ENCODE measurements at regions not wholly inside any gene's neighbourhood (a gene's known extent, or its start where the extent isn't known, plus 50 kb on each side); places are given as distances from the start of the nearest gene placed in this dataset.

GRCh38 chr10:57788117-57788516 lies 479.6 kb downstream of the IPMK start:
- no peak for DNase-seq (ENCODE audit: low spot score)

GRCh38 chr10:57786850-57787750 lies 480.6 kb downstream of the IPMK start:
- no peak for DNase-seq (ENCODE audit: low spot score)

DNA sequence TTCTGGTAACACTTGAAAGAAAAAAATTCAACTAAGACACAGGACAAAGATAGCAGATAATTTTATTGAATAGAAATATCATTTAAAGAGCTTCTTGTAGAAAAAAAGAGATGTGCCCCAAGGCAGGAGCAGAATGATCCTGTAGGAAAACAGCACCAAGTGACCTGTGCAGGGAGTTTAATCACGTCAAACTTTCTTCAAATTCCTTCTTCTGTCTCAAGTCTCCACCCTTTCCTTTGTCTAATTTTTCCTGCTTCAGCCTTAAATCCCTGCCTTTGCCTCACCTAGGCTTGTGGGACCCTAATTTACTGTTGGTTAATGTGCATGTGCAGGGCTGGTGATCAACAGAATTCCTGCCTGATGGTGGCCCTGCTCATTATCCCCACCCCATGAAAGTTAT lies 481.4 kb downstream of the IPMK start:
- DNase-seq (ENCODE audit: low spot score) = no peak

DNA sequence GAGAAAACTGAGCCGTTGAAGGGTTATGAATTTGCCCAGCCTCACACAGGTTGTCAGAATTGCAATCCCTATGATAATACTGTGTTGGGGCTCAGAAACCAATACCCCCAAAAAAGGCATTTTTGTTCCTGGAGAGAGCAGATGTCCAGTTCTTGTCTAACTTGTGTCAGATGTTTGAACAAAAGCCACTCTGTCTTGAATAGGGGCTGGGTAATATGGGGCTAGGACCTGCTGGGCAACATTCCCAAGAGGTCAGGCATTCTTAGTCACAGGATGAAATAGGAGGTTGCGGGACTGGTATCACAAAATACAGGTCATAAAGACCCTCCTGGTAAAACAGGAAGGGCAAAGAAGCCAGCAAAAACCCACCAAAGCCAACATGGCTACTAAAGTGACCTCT lies 482.1 kb downstream of the IPMK start:
- no peak for DNase-seq (ENCODE audit: low spot score)

- no peak for DNase-seq (ENCODE audit: low spot score)
Measured at GRCh38 chr10:57785068-57785467, 482.6 kb downstream of the IPMK start.

GRCh38 chr10:57776688-57777432 lies 490.8 kb downstream of the IPMK start:
- no peak for DNase-seq (ENCODE audit: low spot score)

DNA sequence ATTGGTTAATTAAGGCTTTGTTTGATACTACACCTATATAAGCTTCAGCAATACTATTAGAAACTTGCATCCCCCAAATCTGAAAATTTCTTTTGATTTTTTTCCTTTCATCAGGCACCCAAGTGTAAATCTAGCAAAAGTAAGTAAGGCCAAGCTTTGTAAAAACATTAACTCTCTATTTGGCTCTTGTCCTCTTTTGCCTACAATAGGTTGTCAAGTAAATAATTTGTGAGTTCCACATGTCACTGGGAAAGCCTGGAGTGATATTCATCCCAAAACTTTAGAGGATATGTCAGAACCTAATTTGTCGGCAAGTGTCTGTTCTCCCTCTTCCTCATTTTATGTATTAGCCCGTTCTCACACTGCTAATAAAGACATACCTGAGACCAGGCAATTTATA lies 492.4 kb downstream of the IPMK start:
- DNase-seq (ENCODE audit: low spot score) = no peak

DNA sequence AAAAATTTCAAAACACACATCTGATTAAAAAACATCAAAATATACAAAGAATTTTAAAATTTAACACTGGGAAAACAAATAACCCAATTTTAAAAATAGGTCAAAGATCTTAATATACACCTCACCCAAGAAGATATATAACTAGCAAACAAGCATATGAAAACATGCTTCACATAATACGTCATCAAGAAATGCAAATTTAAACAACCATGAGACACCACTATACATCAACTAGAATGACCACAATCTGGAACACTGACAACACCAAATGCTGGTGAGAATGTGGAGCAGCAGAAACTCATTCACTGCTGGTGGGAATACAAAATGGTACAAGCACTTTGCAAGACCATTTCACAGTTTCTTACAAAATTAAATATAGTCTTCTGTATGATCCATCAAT lies 498.4 kb downstream of the IPMK start:
- DNase-seq (ENCODE audit: low spot score) = no peak

GRCh38 chr10:57759777-57760176 lies 507.9 kb downstream of the IPMK start:
- DNase-seq (ENCODE audit: low spot score) = no peak

DNA sequence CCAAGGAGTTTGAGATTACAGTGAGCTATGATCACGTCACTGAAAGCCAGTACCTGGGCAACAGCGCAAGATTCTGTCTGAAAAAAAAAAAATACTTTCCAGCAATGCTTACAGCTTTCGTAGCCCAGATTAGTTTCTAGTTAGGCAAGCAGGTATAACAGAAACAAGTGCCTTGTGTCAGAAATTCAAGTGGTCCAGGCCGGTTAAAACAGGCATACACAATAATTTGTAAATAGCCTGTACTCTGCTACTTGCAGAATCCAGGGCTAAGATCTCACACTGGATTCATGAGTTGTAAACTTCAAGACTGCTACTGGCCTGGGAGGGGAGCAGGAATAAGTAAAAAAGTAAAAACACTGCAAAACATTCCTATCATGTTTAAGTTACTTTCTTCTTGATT lies 512.9 kb downstream of the IPMK start:
- no peak for DNase-seq (ENCODE audit: low spot score)

DNA sequence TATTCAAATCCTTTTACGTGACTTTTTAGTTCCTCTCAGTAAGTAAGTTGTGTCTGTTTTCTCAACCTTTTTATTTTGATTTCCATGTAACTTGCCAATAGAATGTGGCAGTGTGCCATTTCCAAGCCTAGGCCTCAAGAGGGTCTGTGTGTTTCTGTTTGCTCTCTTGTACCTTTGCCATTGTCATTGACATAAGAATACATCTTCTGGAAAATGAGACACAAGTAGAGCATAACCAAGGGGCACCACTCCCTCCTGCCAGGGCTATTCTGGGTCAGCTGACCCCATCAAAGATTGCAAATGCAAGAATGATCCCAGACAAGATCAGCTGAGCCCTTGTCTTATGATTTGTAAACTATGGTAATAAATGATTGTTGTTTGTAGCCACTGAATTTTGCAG lies 524.0 kb downstream of the IPMK start:
- DNase-seq (ENCODE audit: low spot score) = no peak

GRCh38 chr10:57741751-57742150 lies 525.9 kb downstream of the IPMK start:
- DNase-seq (ENCODE audit: low spot score) = no peak

GRCh38 chr10:57723305-57723704 lies 544.4 kb downstream of the IPMK start:
- no peak for DNase-seq (ENCODE audit: low spot score)

GRCh38 chr10:57716884-57717283 lies 550.8 kb downstream of the IPMK start:
- no peak for DNase-seq (ENCODE audit: low spot score)

GRCh38 chr10:57715233-57715632 lies 552.5 kb downstream of the IPMK start:
- no peak for DNase-seq (ENCODE audit: low spot score)

DNA sequence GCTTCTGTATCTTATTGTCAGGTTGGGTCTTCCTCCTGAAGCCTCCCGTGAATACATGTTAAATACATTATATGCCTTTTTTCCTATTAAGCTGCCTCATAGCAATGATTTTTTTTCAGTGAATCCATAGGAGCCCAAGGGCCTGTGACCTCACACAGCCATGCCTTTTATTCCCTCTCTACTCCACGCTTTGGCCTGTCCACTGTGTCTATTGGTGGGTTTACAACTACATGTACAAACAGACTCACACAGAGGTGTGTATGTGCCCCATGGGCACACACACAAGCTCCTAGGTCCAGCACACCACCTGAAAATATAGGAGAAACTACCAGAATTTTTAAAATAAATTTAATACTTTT lies 560.4 kb downstream of the IPMK start:
- no peak for DNase-seq (ENCODE audit: low spot score)

DNA sequence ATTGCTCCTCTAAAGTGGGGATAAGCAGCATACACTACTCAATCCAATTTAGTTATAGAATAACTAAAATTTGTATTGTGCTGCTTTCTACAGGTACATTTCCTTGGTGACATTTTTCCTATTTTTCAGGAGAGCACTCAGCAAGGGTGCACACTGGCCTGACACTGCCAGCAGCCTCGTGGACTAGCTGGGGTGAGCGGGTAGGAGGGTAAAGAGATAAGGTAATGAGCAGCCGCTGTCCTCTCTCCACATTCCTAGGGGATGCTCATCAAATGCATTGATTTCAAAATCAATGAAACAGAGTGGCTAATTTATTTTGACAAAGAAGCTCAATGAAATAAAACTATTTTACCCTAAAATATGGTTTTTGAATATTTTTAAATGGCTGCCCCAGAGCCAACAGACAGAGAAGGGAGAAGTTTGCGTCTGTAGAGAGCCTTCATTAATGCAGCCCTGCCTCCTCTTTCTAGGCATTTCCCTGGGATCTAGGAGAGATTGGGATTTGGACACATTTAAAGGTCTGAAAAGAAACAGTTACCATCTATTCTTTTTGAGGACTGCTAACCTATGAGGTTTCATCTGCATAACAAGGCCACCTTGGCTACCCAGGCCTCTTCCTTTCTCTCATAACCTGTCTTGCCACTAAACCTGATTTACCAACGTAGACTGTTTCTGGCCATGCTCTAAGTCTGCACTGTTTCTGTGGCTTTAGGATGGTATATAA lies 561.0 kb downstream of the IPMK start:
- no peak for DNase-seq (ENCODE audit: low spot score)

- no peak for DNase-seq (ENCODE audit: low spot score)
Measured at GRCh38 chr10:57706016-57706415, 561.7 kb downstream of the IPMK start.

DNA sequence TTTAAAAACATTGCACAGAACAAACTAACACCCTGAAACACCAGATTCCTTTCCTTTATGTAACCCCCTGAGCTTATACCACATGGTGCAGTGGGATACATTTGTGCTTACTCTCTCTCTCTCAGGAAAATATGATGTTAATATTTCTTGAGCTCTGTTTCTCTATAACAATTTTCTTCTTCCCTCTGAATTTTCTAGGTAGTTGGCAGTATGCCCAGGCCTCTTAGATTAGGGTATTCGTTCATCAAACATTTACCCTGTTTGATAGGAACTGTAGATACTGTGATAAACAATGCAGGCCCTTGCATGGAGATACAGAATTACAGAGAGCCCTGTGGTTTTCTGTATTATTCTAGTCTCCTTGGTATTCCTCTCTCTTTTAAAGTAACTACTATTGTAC lies 567.8 kb downstream of the IPMK start:
- DNase-seq (ENCODE audit: low spot score) = no peak

DNA sequence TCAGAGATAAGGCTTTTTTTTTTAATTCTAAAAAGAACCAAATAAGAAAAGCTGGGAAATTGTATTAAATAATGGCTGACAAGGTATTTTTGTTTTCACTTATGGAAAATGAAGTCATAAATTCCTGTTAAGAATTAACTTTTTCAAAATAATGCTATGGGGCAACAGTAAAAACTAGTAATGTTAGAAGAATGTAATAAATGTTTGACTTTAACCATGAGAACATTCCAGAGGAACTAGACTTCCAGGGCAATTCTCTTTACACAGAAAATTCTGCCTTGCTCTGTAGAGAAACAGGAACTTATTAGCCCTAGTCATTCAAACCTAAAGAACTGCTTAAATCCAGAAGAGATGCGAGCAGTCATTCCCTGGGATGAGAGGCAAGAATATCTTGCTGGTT lies 571.1 kb downstream of the IPMK start:
- DNase-seq (ENCODE audit: low spot score) = no peak

DNA sequence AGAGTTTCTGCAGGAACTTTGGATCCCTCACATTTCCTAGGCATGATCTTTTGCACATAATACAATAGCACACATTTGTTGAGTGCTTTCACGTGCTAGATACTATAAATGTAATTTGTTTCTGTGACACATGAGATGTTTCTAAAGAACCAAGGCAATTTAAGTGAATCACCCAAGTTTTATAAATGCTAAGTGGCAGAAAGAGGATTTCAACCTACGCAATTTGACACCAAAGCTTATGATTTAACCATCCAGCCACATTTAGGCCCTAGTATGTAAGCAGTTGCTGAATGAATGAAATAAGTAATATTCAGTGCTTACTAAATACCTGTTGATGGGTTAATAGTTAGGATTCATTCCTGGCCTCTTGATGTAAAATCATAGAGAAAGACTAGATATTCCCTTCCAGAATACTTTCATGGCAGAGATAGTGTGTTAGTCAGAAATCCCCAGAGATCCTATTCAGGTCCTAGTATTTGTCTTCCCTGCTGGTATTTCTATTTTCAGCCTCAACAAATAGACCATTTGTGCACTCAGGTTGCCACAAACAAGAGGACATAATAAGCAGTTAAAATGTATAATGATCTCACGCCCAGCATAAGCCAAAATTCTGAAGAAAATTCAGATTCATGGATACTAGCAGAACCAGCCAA lies 572.6 kb downstream of the IPMK start:
- no peak for DNase-seq (ENCODE audit: low spot score)

Measured in ureter (tissue), 1 donor.